HEK293T (cell line): ENCODE measurements at regions not wholly inside any gene's neighbourhood (a gene's known extent, or its start where the extent isn't known, plus 50 kb on each side); places are given as distances from the start of the nearest gene placed in this dataset.

Experiments used
- CTCF ChIA-PET: fragments of 350-600 bp; formaldehyde crosslinking; extraction: SDS; loops from one replicate; lab custom pipeline; 2021; ENCODE audit warnings: antibody characterized with exemption, inconsistent platforms; lab: Yijun Ruan, JAX
- POLR2A ChIA-PET: fragments of 350-600 bp; formaldehyde crosslinking; extraction: SDS; loops from one replicate; lab custom pipeline; 2020; ENCODE audit warnings: antibody characterized with exemption, inconsistent platforms; lab: Yijun Ruan, JAX
- DNase-seq: peaks from one replicate; pipeline ENCODE4 v3.0.0; 2012; ENCODE audit warnings: mixed read lengths; ENCODE audit errors: extremely low spot score
- ARNT ChIP-seq: fragments of 450-650 bp; IDR thresholded peaks from 2 replicates; pipeline ENCODE4 v1.6.1; 2017; ENCODE audit warnings: mild to moderate bottlenecking
- BHLHE40 ChIP-seq: fragments of 450-650 bp; IDR thresholded peaks from 2 replicates; pipeline ENCODE4 v1.6.1; 2016; ENCODE audit warnings: mild to moderate bottlenecking, moderate library complexity, borderline replicate concordance
- CTBP1 ChIP-seq: fragments of 450-650 bp; IDR thresholded peaks from 2 replicates; pipeline ENCODE4 v1.6.1; 2016; ENCODE audit warnings: borderline replicate concordance
- ELF4 ChIP-seq: fragments of 450-650 bp; IDR thresholded peaks from 2 replicates; pipeline ENCODE4 v1.6.1; 2017; ENCODE audit warnings: antibody characterized with exemption
- FOXA1 ChIP-seq: fragments of 450-650 bp; IDR thresholded peaks from 2 replicates; pipeline ENCODE4 v1.6.1; 2016; ENCODE audit warnings: mild to moderate bottlenecking
- FOXK2 ChIP-seq: fragments of 450-650 bp; IDR thresholded peaks from 2 replicates; pipeline ENCODE4 v1.6.1; 2016; ENCODE audit warnings: mild to moderate bottlenecking
- FOXM1 ChIP-seq: fragments of 450-650 bp; IDR thresholded peaks from 2 replicates; pipeline ENCODE4 v1.6.1; 2017; ENCODE audit warnings: mild to moderate bottlenecking, borderline replicate concordance
- HDGF ChIP-seq: fragments of 450-650 bp; IDR thresholded peaks from 2 replicates; pipeline ENCODE4 v1.6.1; 2017; ENCODE audit warnings: antibody characterized with exemption, borderline replicate concordance
- L3MBTL2 ChIP-seq: fragments of 450-650 bp; conservative IDR thresholded peaks from 2 replicates; pipeline ENCODE4 v1.6.1; 2016; ENCODE audit warnings: mild to moderate bottlenecking
- LEF1 ChIP-seq: fragments of 450-650 bp; IDR thresholded peaks from 2 replicates; pipeline ENCODE4 v1.6.1; 2017; ENCODE audit warnings: mild to moderate bottlenecking, borderline replicate concordance
- NFRKB ChIP-seq: fragments of 450-650 bp; IDR thresholded peaks from 2 replicates; pipeline ENCODE4 v1.6.1; 2016; ENCODE audit warnings: mild to moderate bottlenecking, moderate library complexity
- SP1 ChIP-seq: fragments of 450-650 bp; IDR thresholded peaks from 2 replicates; pipeline ENCODE4 v1.6.1; 2017
- SUZ12 ChIP-seq: fragments of 450-650 bp; IDR thresholded peaks from 2 replicates; pipeline ENCODE4 v1.6.1; 2016; ENCODE audit warnings: mild to moderate bottlenecking
- TARDBP ChIP-seq: fragments of 450-650 bp; IDR thresholded peaks from 2 replicates; pipeline ENCODE4 v1.6.1; 2016
- ZNF384 ChIP-seq: fragments of 450-650 bp; IDR thresholded peaks from 2 replicates; pipeline ENCODE4 v1.6.1; 2016
- TF ChIP-seq, protein P1 (sequence below): fragments of 450-650 bp; IDR thresholded peaks from 2 replicates; pipeline ENCODE4 v1.6.1; 2016

DNA sequence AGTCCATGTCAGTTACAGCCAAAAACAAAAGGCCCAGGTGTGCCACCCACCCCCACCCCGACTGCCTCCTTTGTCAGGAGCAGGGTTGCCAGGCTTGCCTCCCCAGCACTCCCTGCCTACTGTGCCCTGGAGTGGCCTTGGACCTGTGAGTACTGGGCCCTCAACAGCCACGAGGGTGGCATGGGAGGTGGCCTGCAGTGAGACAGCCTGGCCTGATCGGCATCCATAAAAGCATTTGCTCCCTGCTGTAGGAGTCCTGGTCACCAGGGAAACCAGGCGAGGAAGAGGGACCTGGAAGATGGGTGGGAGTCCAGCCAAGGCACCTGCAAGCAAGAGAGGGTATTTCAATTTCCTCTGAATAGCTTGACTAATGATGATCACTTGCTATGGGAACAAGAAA, 56.4 kb upstream of the KCNMB2 start:
- CTCF ChIA-PET, result no interaction called here
- POLR2A ChIA-PET, result no interaction called here
- no peak for TF ChIP-seq TARDBP
- TF ChIP-seq SUZ12, result no peak
- no peak for TF ChIP-seq BHLHE40
- no peak for TF ChIP-seq ZNF384
- no peak for TF ChIP-seq SP1
- TF ChIP-seq HDGF, result no peak
- TF ChIP-seq, protein P1, sequence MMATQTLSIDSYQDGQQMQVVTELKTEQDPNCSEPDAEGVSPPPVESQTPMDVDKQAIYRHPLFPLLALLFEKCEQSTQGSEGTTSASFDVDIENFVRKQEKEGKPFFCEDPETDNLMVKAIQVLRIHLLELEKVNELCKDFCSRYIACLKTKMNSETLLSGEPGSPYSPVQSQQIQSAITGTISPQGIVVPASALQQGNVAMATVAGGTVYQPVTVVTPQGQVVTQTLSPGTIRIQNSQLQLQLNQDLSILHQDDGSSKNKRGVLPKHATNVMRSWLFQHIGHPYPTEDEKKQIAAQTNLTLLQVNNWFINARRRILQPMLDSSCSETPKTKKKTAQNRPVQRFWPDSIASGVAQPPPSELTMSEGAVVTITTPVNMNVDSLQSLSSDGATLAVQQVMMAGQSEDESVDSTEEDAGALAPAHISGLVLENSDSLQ, result no peak
- TF ChIP-seq FOXA1, result no peak
- TF ChIP-seq FOXM1, result no peak
- TF ChIP-seq NFRKB, result no peak
- no peak for TF ChIP-seq FOXK2
- TF ChIP-seq L3MBTL2, result no peak
- TF ChIP-seq ELF4, result no peak
- TF ChIP-seq LEF1, result no peak
- no peak for TF ChIP-seq ARNT
- TF ChIP-seq CTBP1, result no peak
- no peak for DNase-seq

DNA sequence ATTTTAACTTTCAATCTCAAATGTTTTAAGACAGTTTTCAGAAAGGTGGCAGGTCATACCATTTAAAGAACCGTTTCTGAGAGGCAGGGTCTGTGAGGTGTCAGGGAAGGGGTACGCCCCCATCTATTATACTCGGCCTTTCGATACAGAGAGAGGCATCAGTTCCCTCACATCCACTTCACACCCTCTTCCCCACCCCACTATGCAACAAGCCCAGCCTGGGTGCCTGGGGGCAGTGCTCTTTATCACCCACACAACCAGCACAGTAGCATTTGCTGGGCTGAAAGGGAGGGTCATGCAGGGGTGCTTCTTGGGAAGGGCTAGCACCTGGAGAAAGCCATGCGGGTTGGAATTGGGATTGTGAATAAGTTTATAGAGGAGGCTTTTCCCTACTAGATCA, 56.0 kb upstream of the KCNMB2 start:
- no peak for TF ChIP-seq LEF1
- no peak for TF ChIP-seq SUZ12
- TF ChIP-seq TARDBP, result no peak
- TF ChIP-seq CTBP1, result no peak
- no peak for TF ChIP-seq ZNF384
- TF ChIP-seq, protein P1, result no peak
- no peak for TF ChIP-seq NFRKB
- no peak for TF ChIP-seq SP1
- no peak for TF ChIP-seq ELF4
- TF ChIP-seq FOXK2, result no peak
- no peak for TF ChIP-seq HDGF
- no peak for TF ChIP-seq ARNT
- TF ChIP-seq L3MBTL2, result no peak
- TF ChIP-seq FOXA1, result no peak
- TF ChIP-seq BHLHE40, result no peak
- no peak for TF ChIP-seq FOXM1
- POLR2A ChIA-PET, result no interaction called here
- no peak for DNase-seq
- CTCF ChIA-PET, result no interaction called here

DNA sequence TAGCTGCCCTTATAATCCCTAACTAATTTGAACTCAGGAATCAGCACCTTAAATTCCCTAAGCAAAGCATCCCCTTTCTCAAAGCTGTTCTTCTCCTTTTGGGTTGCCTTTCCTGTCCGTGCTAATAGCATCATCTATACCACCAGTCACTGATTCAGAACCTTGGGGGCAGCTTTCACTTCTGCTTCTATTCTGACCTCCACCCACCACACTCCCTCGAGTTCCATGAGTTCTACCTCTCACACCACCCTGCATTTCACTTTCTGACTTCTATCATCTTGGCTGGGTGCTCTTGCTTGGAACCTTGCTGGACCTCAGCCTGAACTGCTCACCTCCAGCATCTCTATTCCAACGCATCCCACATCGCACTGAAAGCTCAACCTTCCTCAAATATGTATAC, 55.4 kb upstream of the KCNMB2 start:
- TF ChIP-seq CTBP1 (no peak), SP1 (no peak), HDGF (no peak), SUZ12 (no peak), ARNT (no peak), TARDBP (no peak), L3MBTL2 (no peak), FOXA1 (no peak), ZNF384 (no peak), LEF1 (no peak), BHLHE40 (no peak), NFRKB (no peak), FOXM1 (no peak), FOXK2 (no peak)
- POLR2A ChIA-PET, result no interaction called here
- CTCF ChIA-PET, result no interaction called here
- DNase-seq, result no peak

DNA sequence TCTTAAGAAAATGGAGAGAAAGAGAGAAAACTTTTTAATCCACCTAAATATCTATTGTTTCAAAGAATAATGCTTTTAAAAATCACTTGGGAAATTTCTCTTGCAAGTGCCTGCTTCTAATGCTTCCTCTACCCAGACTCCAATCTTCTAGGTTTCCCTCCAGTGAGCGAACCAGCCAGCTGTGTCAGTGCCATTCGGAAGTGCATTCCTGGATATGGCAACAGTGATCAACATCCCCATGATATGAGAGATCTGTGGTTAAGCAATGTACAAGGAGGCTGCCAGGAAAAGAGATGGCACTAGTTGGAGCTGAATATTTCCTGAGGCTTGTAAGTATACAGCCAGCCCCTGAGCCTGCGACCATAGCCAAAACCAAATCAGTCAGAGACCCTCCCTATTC, 53.3 kb upstream of the KCNMB2 start:
- ChIA-PET POLR2A (no interaction called here), CTCF (no interaction called here)
- no peak for TF ChIP-seq SUZ12
- TF ChIP-seq FOXM1, result no peak
- no peak for TF ChIP-seq L3MBTL2
- TF ChIP-seq ARNT, result no peak
- no peak for DNase-seq

DNA sequence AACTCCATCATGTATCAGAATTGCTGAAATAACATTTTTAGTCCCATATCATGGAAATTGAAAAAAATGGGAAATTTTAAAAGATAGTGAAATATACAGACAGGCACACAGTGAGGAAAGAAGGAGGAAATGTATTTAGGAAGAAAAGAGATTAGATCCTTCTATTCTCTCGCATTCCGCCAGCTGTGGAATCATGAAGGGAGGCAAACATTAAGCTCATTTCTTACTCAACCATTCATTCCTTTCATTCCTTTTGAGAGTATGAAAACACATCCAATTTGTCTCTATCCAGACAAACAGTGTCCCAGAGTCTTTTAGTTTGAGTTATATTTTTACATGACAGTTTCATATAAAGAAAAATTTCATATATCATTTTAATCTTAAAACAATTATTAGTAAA, 52.5 kb upstream of the KCNMB2 start:
- CTCF ChIA-PET, result no interaction called here
- POLR2A ChIA-PET, result no interaction called here
- DNase-seq, result no peak
- TF ChIP-seq CTBP1, result no peak
- no peak for TF ChIP-seq FOXA1
- TF ChIP-seq ELF4, result no peak
- TF ChIP-seq SP1, result no peak
- no peak for TF ChIP-seq NFRKB
- no peak for TF ChIP-seq FOXM1
- no peak for TF ChIP-seq SUZ12
- no peak for TF ChIP-seq L3MBTL2
- TF ChIP-seq LEF1, result no peak
- TF ChIP-seq FOXK2, result no peak
- no peak for TF ChIP-seq ARNT
- no peak for TF ChIP-seq HDGF
- no peak for TF ChIP-seq BHLHE40
- TF ChIP-seq ZNF384, result no peak
- TF ChIP-seq TARDBP, result no peak
- TF ChIP-seq, protein P1, result no peak

DNA sequence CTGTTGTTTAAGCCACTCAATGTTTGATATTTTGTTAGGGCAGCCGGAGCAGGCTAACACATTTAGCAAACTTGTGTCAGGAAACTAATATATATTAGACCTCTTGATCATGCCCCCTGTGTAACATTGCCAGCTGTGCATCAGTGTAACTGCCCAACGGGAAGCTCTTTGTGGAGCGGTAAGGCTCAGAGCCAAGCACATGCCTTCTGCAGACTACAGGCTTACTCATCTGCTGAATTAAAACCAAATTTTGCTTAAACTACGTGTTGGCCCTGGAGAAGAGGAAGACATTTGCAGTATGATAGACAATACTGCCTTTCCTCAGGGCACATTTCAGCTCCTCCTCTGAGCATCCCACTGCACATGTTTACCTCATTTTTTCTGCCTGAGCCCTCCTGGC, 50.5 kb upstream of the KCNMB2 start:
- TF ChIP-seq L3MBTL2 (no peak), LEF1 (no peak), FOXK2 (no peak), SP1 (no peak), NFRKB (no peak), FOXM1 (no peak), ELF4 (no peak), ARNT (no peak), CTBP1 (no peak), BHLHE40 (no peak), HDGF (no peak), ZNF384 (no peak), SUZ12 (no peak), TARDBP (no peak), FOXA1 (no peak)
- TF ChIP-seq, protein P1, result no peak
- POLR2A ChIA-PET, result no interaction called here
- CTCF ChIA-PET, result no interaction called here
- no peak for DNase-seq
